Transverse colon (tissue), 4 donors: ENCODE measurements at regions not wholly inside any gene's neighbourhood (a gene's known extent, or its start where the extent isn't known, plus 50 kb on each side); places are given as distances from the start of the nearest gene placed in this dataset.

Source experiments
- POLR2AphosphoS5 ChIP-seq, 3 donors: sonication (generic); formaldehyde crosslinking; IDR thresholded peaks; one replicate each; pipeline ENCODE4 v1.6.1; 2016; ENCODE audit warnings: antibody characterized with exemption in 3 of 3
- TF ChIP-seq, protein P1 (sequence below), 5 experiments: fragments of 200-600 bp in 3 of 5; fragments of 450-650 bp in 2 of 5; sonication (generic) in 3 of 5; IDR thresholded peaks; 1 replicate in 2 of 5; 2 replicates in 3 of 5; pipeline ENCODE4 v1.5.1; 2016 to 2017; ENCODE audit warnings: antibody characterized with exemption in 5 of 5, inconsistent platforms in 3 of 5, mild to moderate bottlenecking in 2 of 5, moderate library complexity in 1 of 5

DNA sequence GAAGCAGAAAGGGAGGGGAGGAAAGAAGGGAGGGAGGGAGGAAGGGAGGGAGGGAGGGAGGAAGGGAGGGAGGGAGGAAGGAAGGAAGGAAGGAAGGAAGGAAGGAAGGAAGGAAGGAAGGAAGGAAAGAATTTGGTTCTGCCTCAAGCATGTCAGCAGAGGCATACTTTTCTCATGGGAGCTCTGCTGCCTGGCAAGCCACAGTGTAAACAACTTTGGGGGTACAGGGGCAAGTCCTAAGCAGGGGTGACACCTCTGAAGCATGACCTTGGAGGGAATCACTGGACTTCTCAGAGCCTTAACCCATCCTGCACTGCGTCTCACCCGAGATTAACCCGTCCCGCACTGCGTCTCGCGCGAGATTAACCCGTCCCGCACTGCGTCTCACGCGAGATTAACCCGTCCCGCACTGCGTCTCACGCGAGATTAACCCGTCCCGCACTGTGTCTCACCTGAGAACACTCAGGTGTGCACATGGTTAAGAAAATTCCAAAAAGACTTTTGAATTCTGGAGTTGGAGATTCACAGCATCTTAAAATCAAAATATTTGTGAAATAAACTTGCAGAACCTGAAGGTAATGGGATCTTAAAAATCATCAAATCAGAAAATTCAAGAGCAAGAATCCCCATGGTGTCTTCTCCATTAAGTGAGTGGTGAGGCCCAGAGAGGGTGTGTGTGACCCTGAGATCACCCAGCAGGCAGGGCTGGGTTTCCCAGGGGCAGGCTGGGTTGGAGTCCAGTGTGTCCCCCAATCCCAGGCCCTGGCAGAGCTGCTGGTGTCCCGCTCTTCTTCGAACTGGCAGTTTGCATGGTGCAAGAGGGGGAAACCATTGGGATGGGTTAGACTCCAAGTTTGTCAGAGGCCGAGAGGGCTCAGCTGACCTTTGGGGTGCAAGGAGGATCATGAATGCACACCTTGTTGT lies 190.4 kb downstream of the MN1 start:
- TF ChIP-seq, protein P1, sequence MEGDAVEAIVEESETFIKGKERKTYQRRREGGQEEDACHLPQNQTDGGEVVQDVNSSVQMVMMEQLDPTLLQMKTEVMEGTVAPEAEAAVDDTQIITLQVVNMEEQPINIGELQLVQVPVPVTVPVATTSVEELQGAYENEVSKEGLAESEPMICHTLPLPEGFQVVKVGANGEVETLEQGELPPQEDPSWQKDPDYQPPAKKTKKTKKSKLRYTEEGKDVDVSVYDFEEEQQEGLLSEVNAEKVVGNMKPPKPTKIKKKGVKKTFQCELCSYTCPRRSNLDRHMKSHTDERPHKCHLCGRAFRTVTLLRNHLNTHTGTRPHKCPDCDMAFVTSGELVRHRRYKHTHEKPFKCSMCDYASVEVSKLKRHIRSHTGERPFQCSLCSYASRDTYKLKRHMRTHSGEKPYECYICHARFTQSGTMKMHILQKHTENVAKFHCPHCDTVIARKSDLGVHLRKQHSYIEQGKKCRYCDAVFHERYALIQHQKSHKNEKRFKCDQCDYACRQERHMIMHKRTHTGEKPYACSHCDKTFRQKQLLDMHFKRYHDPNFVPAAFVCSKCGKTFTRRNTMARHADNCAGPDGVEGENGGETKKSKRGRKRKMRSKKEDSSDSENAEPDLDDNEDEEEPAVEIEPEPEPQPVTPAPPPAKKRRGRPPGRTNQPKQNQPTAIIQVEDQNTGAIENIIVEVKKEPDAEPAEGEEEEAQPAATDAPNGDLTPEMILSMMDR (IDR thresholded peaks at IDR 0.05): no peak
- TF ChIP-seq POLR2AphosphoS5 (IDR thresholded peaks at IDR 0.05): no peak
